Hematopoietic multipotent progenitor cell treated with erythropoietin and hydrocortisone succinate and interleukin-3 and kit ligand, for 17 days (in vitro differentiated cells): ENCODE measurements at regions not wholly inside any gene's neighbourhood (a gene's known extent, or its start where the extent isn't known, plus 50 kb on each side); places are given as distances from the start of the nearest gene placed in this dataset.
"Not testable (repeated sequence)": the region's sequence is repeated elsewhere in the genome, so short reads cannot be mapped to it uniquely, and the experiment has no call there.

Source experiments
- DNase-seq: peaks from one replicate; pipeline ENCODE4 v3.0.0-alpha.2; 2015; ENCODE audit warnings: low spot score

DNA sequence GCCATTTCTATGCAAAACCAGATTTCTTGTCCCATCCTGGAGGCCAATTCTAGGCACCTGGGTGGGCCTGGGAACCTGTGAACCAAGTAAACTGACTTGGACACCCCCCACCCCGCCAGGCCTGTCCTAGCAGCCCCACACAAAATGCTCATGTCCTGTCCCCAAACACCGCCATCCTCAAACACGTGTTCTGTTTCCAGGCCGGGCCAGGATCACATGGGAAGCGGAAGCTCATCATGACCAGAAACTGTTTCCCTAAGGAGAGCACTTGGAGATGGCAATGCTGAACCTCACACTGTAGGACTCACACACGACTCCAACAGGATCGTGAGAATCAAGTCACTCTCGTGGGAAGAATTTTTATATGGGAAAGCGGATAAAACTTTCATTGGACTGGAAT is 78.7 kb upstream of the DRD5 start:
- not testable (repeated sequence) for DNase-seq

- DNase-seq, result peak; percentile 12
Observed at GRCh38 chr4:9703391-9703790, 78.0 kb upstream of the DRD5 start.

DNA sequence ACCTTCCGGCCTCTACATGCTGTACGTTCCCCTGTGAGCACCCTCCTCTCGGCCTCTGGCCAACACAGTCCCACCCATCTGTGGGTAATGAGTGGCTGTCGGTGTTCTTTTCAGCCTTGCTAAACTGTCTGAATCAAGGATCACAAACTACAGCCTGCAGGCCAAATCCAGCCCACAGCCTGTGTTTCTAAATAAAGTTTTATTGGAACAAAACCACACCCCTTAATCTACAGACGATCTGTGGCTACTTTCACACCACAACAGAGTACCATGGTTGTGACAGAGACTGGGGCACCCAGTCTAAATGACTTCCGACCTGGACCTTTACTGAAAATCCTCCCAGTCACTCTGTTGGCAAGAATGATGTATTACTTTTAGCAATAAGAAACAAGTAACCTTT is 77.3 kb upstream of the DRD5 start:
- DNase-seq, result not testable (repeated sequence)

GRCh38 chr4:9704551-9705332 is 76.7 kb upstream of the DRD5 start:
- DNase-seq, result no peak

- not testable (repeated sequence) for DNase-seq
Observed at GRCh38 chr4:9707281-9707680, 74.2 kb upstream of the DRD5 start.

- not testable (repeated sequence) for DNase-seq
Observed at GRCh38 chr4:9707936-9708335, 73.5 kb upstream of the DRD5 start.

DNA sequence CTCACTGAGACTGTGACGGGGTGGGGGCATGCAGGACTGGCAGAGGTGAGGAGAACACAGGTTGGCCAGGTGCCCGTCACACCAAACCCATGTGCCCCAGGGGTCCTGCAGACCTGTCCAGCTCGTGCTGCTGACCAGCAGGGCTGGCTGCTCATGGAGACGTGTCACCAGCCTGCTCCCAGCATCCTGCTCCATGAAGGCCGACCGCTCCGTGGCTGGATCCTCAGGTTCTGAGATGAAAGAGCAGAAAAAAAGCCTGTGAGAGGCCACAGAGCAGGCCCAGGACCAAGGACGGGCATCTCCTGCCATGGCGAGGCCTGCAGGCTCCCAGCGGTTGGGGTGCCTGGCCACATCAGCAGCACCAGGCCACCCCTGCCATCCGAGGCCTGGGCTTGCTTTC is 71.7 kb upstream of the DRD5 start:
- no peak for DNase-seq

GRCh38 chr4:9715271-9715670 is 66.2 kb upstream of the DRD5 start:
- not testable (repeated sequence) for DNase-seq

DNA sequence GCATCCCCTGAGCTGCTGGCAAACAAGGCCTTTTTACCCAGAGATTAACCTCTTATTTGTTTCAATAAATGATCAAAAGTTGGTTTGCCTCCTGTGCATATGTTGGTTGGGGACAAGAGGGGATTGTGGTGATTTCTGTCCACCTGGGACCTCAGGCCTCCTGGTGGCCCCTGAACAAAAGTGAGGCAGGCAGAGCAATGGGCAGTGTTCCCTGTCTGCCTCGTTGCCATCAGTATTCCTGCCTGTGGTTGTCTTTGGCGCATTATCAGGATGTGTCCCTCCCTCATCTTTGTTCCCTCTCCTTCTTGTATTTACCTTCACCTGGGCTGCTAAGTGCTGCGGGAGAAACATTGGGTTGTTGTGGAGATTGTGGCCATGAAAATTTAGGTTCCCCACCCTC is 65.3 kb upstream of the DRD5 start:
- DNase-seq, result no peak

- DNase-seq, result not testable (repeated sequence)
Observed at GRCh38 chr4:9718246-9718939, 63.0 kb upstream of the DRD5 start.

DNA sequence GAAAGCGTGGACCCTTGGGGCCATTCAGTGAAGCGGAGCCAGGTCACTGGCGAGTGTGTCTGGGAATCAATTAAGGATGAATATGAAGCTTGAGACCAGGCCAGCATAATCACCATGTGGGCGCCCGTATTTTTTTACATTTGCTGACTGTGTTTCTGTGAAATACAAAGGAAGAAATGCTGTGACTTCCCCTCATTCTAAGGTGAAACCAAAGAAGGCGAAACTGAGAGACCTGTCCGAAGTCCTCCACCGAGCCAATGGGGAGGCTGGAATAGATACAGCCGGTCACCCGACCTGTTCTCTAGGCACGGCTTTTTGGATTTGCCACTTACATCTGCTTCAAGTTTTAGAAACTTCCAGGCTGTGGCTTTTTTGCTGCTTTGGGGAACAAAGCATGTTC is 59.3 kb upstream of the DRD5 start:
- not testable (repeated sequence) for DNase-seq
